ENCODE measurements at regions not wholly inside any gene's neighbourhood (a gene's known extent, or its start where the extent isn't known, plus 50 kb on each side); places are given as distances from the start of the nearest gene placed in this dataset.

- Mint-ChIP-seq H3K36me3 (ENCODE audit: low read depth) (no peaks in the 10 kb centered on the region), H3K4me1 (no peaks in the 10 kb centered on the region), H3K27me3 (ENCODE audit: low read depth) (no peaks in the 10 kb centered on the region), H3K9me3 (peaks cover 3% of the 10 kb centered on the region), H3K4me3 (no peak overlapping the region), H3K27ac (no peak overlapping the region)
- TF ChIP-seq CTCF (IDR thresholded peaks at IDR 0.05; ENCODE audit: unreplicated experiment in 3 of 3), result no peak
Observed at GRCh38 chr2:79370976-79371538, 141.8 kb upstream of the CTNNA2 start.

DNA sequence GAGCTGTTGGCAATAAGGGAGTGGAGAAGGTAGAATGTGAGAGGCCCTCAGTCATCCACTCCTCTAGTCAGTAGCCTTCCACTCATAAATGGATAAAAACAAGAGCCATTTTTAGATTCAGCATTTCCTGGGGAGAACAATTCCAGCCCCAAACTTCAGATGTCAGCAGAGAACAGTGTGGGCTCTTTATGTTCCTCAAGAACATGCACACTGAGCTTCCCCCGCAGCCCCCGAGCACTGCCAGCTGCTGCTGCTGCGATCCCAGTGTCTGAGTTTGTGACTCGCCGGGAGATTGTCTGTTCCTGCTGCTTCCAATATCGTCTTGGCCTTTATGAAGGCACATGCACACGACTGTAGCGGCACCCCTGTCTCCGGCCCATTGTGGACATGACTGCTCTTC is 143.7 kb upstream of the CTNNA2 start:
- H3K27ac Mint-ChIP-seq, result no peak overlapping the region
- no peaks in the 10 kb centered on the region for H3K4me1 Mint-ChIP-seq
- no peak for TF ChIP-seq CTCF (IDR thresholded peaks at IDR 0.05; ENCODE audit: unreplicated experiment in 3 of 3)
- H3K9me3 Mint-ChIP-seq, result no peaks in the 10 kb centered on the region
- H3K4me3 Mint-ChIP-seq, result no peak overlapping the region
- H3K27me3 Mint-ChIP-seq (ENCODE audit: low read depth), result no peaks in the 10 kb centered on the region
- H3K36me3 Mint-ChIP-seq (ENCODE audit: low read depth), result no peaks in the 10 kb centered on the region

DNA sequence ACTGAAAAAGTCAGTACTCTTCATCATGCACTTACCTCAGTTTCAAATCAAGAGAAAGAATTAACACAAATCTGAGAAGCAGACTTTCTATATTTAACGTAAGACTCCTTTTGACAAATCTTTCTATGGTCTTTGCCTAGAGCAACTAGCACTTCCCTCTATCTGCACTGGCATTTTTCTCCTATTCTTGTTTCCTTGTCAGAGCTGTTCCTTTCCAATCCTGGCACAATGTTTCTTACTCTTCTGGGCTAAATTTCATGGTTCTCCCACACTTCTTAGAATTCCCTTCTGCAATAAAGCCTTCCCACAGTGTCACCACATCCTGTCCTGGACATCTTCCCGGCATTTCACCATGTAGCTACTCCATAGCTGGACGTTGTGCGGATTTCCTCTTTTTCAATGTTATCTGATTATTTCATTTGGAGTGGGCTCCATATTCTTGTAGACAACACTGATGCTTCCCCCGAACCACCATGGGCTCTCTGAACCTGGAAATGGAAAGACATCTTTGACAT is 144.7 kb upstream of the CTNNA2 start:
- no peak overlapping the region for H3K27ac Mint-ChIP-seq
- H3K4me3 Mint-ChIP-seq, result no peak overlapping the region
- no peaks in the 10 kb centered on the region for H3K9me3 Mint-ChIP-seq
- H3K27me3 Mint-ChIP-seq (ENCODE audit: low read depth), result no peaks in the 10 kb centered on the region
- TF ChIP-seq CTCF (IDR thresholded peaks at IDR 0.05; ENCODE audit: unreplicated experiment in 3 of 3), result no peak
- H3K36me3 Mint-ChIP-seq (ENCODE audit: low read depth), result no peaks in the 10 kb centered on the region
- H3K4me1 Mint-ChIP-seq, result no peaks in the 10 kb centered on the region

DNA sequence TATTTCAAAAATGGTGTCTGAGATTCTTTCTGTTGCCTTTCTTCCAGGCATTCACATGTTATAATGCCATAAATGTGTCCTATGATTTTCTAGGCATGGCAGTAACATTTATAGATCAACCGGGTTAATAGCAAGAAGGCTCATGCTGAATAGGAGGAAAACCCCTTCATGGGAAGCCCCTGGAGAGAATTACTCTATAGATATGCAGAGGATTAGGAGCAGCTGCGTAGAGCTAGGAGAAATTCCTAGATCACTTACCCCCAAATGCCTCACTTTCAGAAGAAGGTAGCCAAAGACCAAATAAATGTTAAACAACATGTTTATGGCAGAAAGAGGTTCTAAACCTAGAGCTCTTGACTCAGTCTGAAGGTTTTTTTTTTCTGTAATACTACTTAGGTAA is 153.4 kb upstream of the CTNNA2 start:
- no peaks in the 10 kb centered on the region for H3K27me3 Mint-ChIP-seq (ENCODE audit: low read depth)
- H3K36me3 Mint-ChIP-seq (ENCODE audit: low read depth), result no peaks in the 10 kb centered on the region
- peaks cover 11% of the 10 kb centered on the region for H3K9me3 Mint-ChIP-seq
- no peak for TF ChIP-seq CTCF (IDR thresholded peaks at IDR 0.05; ENCODE audit: unreplicated experiment in 3 of 3)
- H3K27ac Mint-ChIP-seq, result no peak overlapping the region
- no peak overlapping the region for H3K4me3 Mint-ChIP-seq
- no peaks in the 10 kb centered on the region for H3K4me1 Mint-ChIP-seq

- H3K27ac Mint-ChIP-seq, result no peak overlapping the region
- H3K4me1 Mint-ChIP-seq, result no peaks in the 10 kb centered on the region
- H3K36me3 Mint-ChIP-seq (ENCODE audit: low read depth), result no peaks in the 10 kb centered on the region
- no peaks in the 10 kb centered on the region for H3K27me3 Mint-ChIP-seq (ENCODE audit: low read depth)
- H3K4me3 Mint-ChIP-seq, result no peak overlapping the region
- H3K9me3 Mint-ChIP-seq, result peaks cover 25% of the 10 kb centered on the region
- TF ChIP-seq CTCF (IDR thresholded peaks at IDR 0.05; ENCODE audit: unreplicated experiment in 3 of 3), result no peak
Observed at GRCh38 chr2:79355569-79355968, 157.3 kb upstream of the CTNNA2 start.

DNA sequence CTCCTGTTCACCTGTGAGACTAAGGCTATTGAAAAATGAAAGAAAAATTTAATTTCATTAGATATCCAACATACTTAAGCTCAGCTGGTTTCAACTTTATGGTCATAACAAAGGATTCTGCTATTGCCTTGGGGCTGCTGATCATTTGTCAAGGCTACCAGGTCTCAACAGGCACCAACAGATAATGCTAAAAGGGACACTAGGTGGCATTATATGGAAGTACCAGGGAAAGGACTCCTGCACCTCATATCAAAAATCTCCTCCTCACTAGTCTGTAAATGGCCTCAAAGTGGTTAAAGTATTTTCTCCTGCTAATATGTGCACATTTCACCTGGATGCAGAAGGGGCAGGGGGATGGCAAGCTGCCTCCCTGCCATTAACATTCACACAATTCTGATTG is 167.9 kb upstream of the REG3A start:
- H3K27me3 Mint-ChIP-seq (ENCODE audit: low read depth), result no peaks in the 10 kb centered on the region
- no peak overlapping the region for H3K4me3 Mint-ChIP-seq
- H3K4me1 Mint-ChIP-seq, result no peaks in the 10 kb centered on the region
- no peak for TF ChIP-seq CTCF (IDR thresholded peaks at IDR 0.05; ENCODE audit: unreplicated experiment in 3 of 3)
- H3K9me3 Mint-ChIP-seq, result no peaks in the 10 kb centered on the region
- no peaks in the 10 kb centered on the region for H3K36me3 Mint-ChIP-seq (ENCODE audit: low read depth)
- H3K27ac Mint-ChIP-seq, result no peak overlapping the region
